ENCODE measurements at regions not wholly inside any gene's neighbourhood (a gene's known extent, or its start where the extent isn't known, plus 50 kb on each side); places are given as distances from the start of the nearest gene placed in this dataset.

DNA sequence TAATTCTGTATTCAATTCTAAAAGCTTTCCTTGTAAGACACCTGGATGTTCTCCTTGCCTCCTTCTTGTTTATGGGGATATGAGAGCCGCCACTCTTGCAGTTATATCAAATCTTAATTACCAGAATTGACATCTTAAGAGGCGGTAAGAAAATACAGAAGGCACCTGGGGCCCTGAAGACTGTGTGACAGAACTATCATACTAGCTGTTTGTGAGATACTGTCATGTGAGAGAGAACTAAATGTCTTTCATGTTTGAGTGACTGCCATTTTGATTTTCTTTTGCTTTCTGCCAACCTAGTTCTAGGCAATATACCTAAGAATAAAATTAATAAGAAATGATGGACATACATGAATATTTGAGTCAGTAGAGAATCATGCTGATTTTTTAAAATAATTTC, 340.2 kb upstream of the SMIM31 start:
- H3K27ac ChIP-seq = no peak overlapping the region
- TF ChIP-seq CTCF (IDR thresholded peaks at IDR 0.05) = no peak
- no peak for TF ChIP-seq ZFX (IDR thresholded peaks at IDR 0.05; ENCODE audit: borderline replicate concordance)

GRCh38 chr4:164423819-164424218, 330.1 kb upstream of the SMIM31 start:
- no peak for TF ChIP-seq ZFX (IDR thresholded peaks at IDR 0.05; ENCODE audit: borderline replicate concordance)
- no peak for TF ChIP-seq CTCF (IDR thresholded peaks at IDR 0.05)
- H3K27ac ChIP-seq = no peak overlapping the region

DNA sequence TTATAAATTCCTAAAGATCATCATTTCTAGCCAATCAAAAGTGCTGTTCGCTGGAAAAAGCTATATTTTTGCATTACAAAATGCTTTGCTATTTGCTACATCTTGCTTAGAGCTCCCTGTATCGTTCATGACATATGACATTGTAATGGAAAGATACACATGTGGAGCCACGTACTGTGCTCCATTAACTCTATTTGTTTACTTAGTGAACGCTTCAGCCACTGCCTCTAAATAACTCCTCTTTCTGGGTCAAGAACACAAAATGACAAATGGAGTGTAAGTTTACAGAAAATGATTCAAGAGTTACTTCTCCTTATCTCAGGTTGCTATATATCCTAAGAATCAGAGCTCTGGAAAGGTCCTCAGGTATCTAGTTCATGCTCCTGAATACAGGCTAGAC, 329.1 kb upstream of the SMIM31 start:
- no peak for TF ChIP-seq CTCF (IDR thresholded peaks at IDR 0.05)
- TF ChIP-seq ZFX (IDR thresholded peaks at IDR 0.05; ENCODE audit: borderline replicate concordance) = no peak
- H3K27ac ChIP-seq = no peak overlapping the region

GRCh38 chr4:164428561-164428960, 325.4 kb upstream of the SMIM31 start:
- TF ChIP-seq ZFX (IDR thresholded peaks at IDR 0.05; ENCODE audit: borderline replicate concordance) (no peak), CTCF (IDR thresholded peaks at IDR 0.05) (no peak)
- H3K27ac ChIP-seq = no peak overlapping the region

DNA sequence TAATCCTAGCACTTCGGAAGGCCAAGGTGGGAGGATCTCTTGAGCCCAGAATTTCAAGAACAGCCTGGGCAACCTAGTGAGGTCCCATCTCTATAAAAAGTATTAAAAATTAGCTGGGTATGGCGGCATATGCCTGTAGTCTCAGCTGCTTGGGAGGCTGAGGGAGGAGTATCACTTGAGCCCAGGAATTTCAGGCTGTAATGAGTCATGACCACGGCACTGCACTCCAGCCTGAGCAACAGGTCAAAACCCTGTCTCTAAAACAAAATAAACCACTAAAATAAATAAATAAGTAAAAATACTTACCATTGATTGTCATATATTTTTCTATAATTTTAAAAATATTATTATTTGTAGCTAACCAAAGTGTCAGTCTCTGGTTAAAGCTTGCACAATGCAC, 315.6 kb upstream of the SMIM31 start:
- no peak overlapping the region for H3K27ac ChIP-seq
- no peak for TF ChIP-seq CTCF (IDR thresholded peaks at IDR 0.05)
- TF ChIP-seq ZFX (IDR thresholded peaks at IDR 0.05; ENCODE audit: borderline replicate concordance) = no peak

DNA sequence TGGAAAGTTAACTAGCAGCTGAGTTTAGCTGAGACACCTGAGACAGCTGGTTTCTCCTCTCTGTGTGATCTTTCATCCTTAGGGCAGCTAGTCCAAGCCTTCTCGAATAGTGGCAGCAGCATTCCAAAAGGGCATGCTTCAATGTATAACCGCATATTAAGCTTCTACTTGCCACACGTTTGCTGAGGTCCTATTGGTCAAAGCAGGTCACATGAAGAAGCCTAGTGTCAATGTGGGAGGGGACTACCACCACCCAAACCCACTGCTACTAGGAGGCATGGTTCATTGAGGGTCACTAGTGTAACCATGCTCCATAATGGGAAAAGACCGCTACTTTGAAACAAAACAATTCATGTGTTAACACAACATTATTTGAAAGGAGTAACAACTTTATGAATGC, 314.9 kb upstream of the SMIM31 start:
- H3K27ac ChIP-seq = no peak overlapping the region
- TF ChIP-seq ZFX (IDR thresholded peaks at IDR 0.05; ENCODE audit: borderline replicate concordance) = no peak
- no peak for TF ChIP-seq CTCF (IDR thresholded peaks at IDR 0.05)

DNA sequence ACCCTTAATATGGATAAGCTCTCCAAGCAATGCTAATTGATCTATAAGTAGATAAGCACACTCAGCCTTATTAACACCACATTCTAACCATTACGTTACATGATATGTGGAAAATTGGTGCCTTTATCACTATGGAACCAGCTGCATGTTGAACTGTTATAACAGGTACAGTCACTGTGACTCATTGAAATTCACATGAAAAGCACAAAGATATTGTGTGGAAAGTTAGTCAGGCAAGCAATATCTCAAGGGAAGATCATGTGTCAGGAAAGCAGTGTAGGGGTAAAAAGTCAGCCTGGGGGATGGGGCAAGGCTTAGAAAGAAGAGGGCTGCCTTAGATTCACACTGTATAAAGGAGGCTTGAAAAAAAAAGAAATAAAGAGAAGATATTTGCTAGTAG, 313.7 kb upstream of the SMIM31 start:
- TF ChIP-seq CTCF (IDR thresholded peaks at IDR 0.05) (no peak), ZFX (IDR thresholded peaks at IDR 0.05; ENCODE audit: borderline replicate concordance) (no peak)
- no peak overlapping the region for H3K27ac ChIP-seq

Measured in 22Rv1 (cell line).